ENCODE measurements at regions not wholly inside any gene's neighbourhood (a gene's known extent, or its start where the extent isn't known, plus 50 kb on each side); places are given as distances from the start of the nearest gene placed in this dataset.

DNA sequence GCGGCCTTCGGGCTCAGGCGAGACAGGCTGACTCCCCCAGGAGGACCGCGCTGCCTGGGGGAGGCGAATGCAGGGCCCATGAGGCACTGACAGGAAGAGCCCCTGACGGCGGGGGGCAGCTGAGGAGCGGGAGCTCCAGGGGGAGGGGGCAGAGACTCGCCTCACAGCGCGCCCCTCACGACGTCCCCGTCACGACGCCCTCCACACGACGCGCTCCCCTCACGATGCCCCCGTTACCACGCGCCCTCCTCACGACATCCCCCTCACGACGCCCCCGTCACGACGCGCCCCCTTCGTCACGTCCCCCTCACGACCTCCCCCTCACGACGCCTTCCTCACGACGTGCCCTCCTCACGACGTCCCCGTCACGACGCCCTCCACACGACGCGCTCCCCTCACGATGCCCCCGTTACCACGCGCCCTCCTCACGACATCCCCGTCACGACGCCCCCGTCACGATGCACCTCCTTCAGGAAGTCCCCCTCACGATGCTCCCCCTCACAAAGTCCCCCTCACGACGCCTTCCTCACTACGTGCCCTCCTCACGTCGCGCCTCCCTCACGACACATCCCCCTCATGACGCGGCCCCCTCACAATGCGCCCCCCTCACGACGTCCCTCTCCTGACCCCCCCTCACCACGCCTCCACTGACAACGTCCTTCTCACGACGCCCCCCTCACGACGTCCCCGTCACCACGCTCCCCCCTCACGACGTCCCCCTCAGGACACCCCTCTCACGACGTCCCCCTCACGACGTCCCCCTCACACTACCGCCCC lies 99.6 kb downstream of the ING1 start:
- TF ChIP-seq, protein P1, sequence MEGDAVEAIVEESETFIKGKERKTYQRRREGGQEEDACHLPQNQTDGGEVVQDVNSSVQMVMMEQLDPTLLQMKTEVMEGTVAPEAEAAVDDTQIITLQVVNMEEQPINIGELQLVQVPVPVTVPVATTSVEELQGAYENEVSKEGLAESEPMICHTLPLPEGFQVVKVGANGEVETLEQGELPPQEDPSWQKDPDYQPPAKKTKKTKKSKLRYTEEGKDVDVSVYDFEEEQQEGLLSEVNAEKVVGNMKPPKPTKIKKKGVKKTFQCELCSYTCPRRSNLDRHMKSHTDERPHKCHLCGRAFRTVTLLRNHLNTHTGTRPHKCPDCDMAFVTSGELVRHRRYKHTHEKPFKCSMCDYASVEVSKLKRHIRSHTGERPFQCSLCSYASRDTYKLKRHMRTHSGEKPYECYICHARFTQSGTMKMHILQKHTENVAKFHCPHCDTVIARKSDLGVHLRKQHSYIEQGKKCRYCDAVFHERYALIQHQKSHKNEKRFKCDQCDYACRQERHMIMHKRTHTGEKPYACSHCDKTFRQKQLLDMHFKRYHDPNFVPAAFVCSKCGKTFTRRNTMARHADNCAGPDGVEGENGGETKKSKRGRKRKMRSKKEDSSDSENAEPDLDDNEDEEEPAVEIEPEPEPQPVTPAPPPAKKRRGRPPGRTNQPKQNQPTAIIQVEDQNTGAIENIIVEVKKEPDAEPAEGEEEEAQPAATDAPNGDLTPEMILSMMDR (conservative IDR thresholded peaks at IDR 0.05; ENCODE audit: low read depth), result no peak
- DNase-seq (ENCODE audit: low spot score), result no peak
- ChIA-PET CTCF (no interaction called here), POLR2A (ENCODE audit: low non-redundant PET) (no interaction called here)
- no peak overlapping the region for H3K27ac ChIP-seq

GRCh38 chr13:110813646-110814624 lies 100.4 kb downstream of the ING1 start:
- no peak for DNase-seq (ENCODE audit: low spot score)
- H3K27ac ChIP-seq, result no peak overlapping the region
- TF ChIP-seq, protein P1 (conservative IDR thresholded peaks at IDR 0.05; ENCODE audit: low read depth), result no peak
- ChIA-PET POLR2A (ENCODE audit: low non-redundant PET) (no interaction called here), CTCF (interaction anchor here (0.8 kb wide), 1 partner anchor 15 kb away, joined by 3 read pairs; no protein-coding TSS in a partner anchor)

GRCh38 chr13:110815471-110816204 lies 99.2 kb downstream of the ANKRD10 start:
- CTCF ChIA-PET, result no interaction called here
- TF ChIP-seq, protein P1 (conservative IDR thresholded peaks at IDR 0.05; ENCODE audit: low read depth), result no peak
- POLR2A ChIA-PET (ENCODE audit: low non-redundant PET), result no interaction called here
- H3K27ac ChIP-seq, result no peak overlapping the region
- DNase-seq (ENCODE audit: low spot score), result no peak

DNA sequence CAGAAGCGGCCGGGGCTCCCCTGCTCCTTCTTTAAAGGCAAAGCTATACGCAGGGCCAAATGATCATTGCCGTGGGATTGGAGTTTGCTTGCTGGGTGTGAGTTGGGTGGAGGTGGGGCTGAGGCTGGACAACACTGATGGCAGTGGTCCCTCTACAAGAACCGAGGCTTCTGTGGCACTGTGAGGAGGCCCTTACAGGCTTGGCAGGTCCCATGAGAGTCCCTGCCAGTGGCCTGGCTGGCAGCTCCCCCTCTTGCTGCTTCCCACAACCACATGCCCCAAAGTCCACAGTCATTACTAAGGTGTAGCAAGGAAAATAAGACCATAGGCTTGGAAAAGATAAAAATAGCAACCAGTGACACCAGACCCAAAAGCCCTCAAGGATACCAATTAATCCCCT lies 98.4 kb downstream of the ANKRD10 start:
- DNase-seq (ENCODE audit: low spot score), result no peak
- POLR2A ChIA-PET (ENCODE audit: low non-redundant PET), result no interaction called here
- TF ChIP-seq, protein P1 (conservative IDR thresholded peaks at IDR 0.05; ENCODE audit: low read depth), result no peak
- H3K27ac ChIP-seq, result no peak overlapping the region
- CTCF ChIA-PET, result no interaction called here

DNA sequence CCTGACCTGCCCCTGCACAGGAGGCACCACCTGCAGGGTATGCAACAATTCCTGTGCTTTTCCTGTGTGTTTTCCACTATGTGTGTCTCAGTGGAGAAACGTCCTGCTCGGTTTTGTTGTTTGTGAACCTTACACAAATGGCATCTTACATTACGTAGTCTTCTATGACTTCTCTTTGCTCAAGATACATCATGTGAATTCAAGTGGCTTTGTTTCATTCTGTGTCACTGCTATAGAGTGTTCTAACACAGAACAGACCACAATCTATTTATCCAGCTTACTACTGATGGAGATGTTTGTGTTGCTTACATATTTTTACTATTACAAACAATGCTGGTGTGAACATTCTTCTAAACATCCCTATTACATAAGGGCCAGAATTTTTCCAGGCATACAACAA lies 97.7 kb downstream of the ANKRD10 start:
- CTCF ChIA-PET, result no interaction called here
- TF ChIP-seq, protein P1 (conservative IDR thresholded peaks at IDR 0.05; ENCODE audit: low read depth), result no peak
- H3K27ac ChIP-seq, result no peak overlapping the region
- DNase-seq (ENCODE audit: low spot score), result no peak
- POLR2A ChIA-PET (ENCODE audit: low non-redundant PET), result no interaction called here

GRCh38 chr13:110818747-110819146 lies 96.1 kb downstream of the ANKRD10 start:
- DNase-seq (ENCODE audit: low spot score), result no peak
- no peak overlapping the region for H3K27ac ChIP-seq
- POLR2A ChIA-PET (ENCODE audit: low non-redundant PET), result no interaction called here
- TF ChIP-seq, protein P1 (conservative IDR thresholded peaks at IDR 0.05; ENCODE audit: low read depth), result no peak
- CTCF ChIA-PET, result interaction anchor here (0.6 to 0.7 kb wide), 2 partner anchors 22 to 250 kb away, joined by 3 to 5 read pairs; no protein-coding TSS in a partner anchor
